NCI-H1417 treated with DMSO at 0.1 percent for 48 hours (cell line): ENCODE measurements at regions not wholly inside any gene's neighbourhood (a gene's known extent, or its start where the extent isn't known, plus 50 kb on each side); places are given as distances from the start of the nearest gene placed in this dataset.
"Not testable (repeated sequence)": the region's sequence is repeated elsewhere in the genome, so short reads cannot be mapped to it uniquely, and the experiment has no call there.

Experiments used
- DNase-seq: peaks from one replicate; lab custom pipeline; 2025; lab: John Stamatoyannopoulos, UW

DNA sequence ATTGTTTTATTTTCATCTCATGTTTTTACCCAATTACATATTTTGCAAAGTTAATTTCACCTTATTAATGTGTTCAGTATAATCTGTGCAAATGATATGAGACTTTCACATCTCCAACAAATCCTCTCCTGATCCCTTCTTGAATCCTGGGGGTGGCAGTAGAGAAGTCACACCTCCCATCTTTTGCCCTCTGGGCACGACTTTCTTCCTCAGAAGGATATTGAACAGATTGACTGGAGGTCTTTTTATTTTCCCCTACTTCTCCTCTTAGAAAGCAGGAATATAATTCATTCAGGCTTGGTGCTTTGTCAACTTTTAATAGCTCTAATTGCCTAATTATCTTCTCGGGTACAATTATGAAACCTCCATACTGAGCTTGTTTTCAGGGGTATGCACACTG lies 1037.1 kb upstream of the NUDT12 start:
- no peak for DNase-seq

- no peak for DNase-seq
Observed at GRCh38 chr5:104598285-104598684, 1035.7 kb upstream of the NUDT12 start.

DNA sequence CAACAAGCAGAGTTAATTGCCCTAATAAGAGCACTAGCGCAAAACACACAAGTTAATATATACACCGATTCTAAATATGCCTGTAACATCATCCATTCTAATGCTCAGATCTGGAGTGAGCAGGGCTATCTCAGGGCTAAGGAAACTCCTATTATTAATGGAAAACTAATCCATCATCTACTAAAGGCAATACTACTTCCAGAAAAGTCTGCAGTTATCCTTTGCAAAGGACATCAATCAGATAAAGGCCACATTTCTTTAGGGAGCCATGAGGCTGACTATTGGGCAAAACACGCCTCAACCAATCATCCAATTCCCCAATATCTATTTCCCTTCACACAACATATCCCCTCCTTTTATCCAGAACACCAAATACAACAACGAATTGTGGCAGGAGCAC lies 1032.3 kb upstream of the NUDT12 start:
- DNase-seq: no peak

- DNase-seq: no peak
Observed at GRCh38 chr5:104576677-104577076, 1014.1 kb upstream of the NUDT12 start.

DNA sequence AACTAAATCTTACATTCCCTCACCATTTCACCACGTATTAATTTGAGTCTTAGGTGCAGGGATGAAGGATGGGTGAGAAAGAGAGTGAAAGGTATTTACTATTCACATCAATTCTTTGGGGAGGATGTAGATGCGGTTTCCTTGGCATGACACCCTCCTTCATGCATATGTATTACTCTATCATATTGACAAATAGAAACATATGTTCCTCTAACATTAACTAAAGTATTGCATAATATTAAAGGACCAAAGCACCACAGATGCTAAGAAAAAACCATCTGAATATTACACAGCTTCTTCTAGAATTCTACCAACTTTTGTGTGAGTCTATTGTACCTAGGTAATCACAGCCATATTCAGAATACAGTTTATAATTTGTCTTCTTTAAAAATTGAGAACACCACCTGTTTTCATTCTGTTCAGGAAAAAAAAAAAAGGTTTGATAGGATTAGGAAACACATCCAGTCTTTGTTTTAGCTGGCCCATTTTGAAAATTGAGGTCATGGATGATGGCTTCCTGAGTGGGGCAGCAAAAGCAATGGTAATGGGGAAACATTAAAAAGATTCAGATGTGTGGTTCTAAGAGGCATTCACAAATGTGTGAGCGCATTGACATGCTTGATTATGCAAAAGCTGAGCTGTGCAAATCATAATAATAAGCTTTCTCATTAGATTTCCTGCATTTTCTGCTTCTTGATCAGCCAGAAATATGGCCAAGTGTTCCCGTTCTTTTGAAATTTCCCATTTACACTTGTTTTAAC lies 1011.5 kb upstream of the NUDT12 start:
- no peak for DNase-seq

GRCh38 chr5:104569621-104570020 lies 1007.0 kb upstream of the NUDT12 start:
- DNase-seq: no peak

GRCh38 chr5:104564530-104564929 lies 1001.9 kb upstream of the NUDT12 start:
- no peak for DNase-seq

- no peak for DNase-seq
Observed at GRCh38 chr5:104556957-104557356, 994.4 kb upstream of the NUDT12 start.

DNA sequence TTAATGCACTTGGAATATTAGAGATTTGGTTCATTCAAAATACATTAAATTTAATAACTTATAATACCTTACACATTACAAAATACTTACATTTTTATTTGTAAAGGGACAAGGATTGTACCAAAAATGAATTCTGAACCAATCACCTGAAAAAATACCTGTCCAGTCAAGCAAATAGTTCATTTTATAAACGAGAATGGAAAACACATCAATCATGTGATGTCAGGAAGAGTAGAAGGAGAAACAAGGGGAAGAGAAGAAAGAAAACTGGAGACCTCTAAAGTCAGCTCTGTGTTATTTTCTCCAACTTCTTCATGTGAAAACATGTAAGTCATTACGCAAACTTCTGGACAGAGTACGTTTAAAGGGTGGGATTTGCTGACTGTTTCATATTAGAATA lies 989.0 kb upstream of the NUDT12 start:
- DNase-seq: no peak

DNA sequence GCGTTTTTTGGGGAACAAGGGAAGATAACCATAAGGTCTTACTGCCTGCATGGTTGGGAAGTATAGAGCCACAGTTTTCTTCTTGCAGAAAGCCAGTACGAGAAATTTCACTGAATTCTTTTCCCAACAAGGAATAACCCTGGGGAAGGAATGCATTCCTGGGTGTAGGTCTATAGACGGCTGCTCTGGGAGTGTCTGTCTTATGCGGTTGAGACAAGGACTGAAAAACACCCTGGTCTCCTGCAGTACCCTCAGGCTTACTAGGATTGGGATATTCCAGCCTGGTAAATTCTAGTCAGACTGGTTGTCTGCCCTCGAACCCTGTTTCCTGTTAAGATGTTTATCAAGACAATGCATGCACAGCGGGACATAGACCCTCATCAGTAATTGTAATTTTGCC lies 984.3 kb upstream of the NUDT12 start:
- DNase-seq: not testable (repeated sequence)

DNA sequence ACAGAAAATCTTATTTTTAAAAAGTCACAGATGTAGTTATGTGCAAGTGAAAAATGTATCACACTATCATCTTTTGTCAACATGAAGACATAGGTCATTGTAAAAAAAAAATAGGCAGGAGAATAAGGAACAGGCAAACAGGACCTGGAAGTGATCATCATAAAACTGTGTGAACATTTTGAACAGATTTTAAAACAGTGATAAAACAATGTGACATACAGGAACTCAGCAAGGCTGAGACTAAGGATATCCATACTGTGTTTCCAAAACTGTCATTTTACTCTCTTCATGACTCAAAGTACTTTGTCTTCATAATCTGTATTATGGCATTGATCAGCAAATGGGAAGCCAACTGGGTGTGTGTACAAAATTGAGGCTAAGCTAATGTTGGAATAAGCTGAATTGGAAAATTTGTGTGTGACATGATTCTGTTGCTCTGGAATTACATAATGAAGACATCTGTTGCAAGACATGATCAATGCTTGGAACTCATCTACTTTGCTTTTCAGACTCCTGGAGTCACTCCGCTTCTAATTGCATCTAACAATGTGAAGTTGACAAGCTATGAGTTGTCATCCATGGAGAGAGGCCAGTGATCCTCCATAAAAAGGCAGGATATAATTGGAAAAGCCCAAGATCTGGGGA lies 978.7 kb upstream of the NUDT12 start:
- DNase-seq: no peak

- DNase-seq: no peak
Observed at GRCh38 chr5:104540448-104540847, 977.9 kb upstream of the NUDT12 start.

DNA sequence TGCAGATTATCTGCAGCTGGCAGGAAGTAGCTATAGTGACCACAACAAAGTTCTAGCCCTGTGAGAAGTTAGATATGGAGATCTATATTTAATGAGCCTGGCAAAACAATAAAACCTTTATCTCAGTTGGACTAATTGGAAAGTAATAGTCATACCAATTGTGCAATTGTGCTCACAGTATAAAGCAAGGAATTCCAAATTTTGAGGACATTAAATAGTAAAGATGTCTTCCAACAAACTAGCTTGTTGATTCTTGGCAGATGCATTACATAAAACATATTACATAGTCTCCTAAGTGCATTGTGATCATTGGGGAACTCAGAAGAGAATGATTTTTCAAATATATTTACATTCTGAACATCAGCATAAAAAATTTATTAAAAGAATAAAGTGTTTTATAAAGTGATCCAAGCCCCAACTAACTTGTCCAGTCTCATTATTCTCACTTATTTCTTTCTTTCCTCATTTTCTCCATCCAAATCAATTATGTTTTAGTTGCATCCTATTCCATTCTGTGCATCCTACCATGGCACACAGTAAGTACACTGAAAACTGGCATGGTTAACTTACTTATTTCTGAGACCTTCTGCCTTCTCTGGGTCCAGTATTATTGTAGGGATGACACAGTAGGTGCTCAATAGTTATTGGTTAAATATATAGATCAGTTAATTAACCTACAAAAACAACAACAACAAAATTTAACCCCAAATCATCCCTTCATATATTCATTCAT lies 977.2 kb upstream of the NUDT12 start:
- DNase-seq: no peak

- DNase-seq: no peak
Observed at GRCh38 chr5:104538734-104539133, 976.1 kb upstream of the NUDT12 start.

DNA sequence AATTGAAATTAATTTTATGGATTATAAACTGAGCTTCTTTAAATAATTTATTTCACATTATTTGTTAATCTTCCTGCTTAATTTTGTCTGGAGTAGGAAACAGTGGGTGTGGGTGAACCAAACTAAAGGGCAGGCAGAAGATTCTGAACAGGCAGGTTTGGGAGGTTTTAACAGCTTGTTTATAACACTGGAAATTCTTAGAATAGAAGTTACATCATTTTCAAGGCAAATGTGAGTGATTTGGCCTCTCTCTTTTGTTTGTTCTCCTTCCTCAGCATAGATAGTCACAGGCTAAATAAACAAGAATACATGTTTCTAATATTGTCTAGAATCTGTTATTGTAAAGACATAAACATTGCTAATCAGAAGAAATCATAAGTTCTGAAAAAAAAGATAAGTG lies 970.9 kb upstream of the NUDT12 start:
- DNase-seq: no peak

- no peak for DNase-seq
Observed at GRCh38 chr5:104526866-104527265, 964.3 kb upstream of the NUDT12 start.

- DNase-seq: no peak
Observed at GRCh38 chr5:104513640-104514072, 951.1 kb upstream of the NUDT12 start.

DNA sequence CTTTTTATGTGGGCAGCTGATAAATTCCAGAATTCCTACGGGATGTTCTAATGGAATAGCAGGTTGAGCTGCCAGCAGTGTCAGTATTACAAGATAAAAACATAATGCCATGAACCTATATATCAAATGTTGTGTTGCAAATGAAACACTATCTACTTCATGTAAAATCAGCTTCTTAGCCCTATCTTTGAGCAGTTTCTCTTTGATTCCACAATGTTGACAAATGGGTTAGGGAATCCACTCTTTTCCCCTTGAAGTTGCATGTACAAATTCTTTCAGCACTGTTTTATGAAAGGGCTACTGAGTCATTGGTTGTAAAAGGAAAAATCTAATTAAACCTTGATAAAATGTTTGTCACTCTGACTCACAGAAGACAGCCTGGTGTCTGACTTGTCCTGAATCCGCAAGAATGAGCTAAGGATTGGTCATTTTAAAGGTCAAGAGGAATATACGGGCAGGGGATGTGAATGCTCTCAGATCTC lies 950.6 kb upstream of the NUDT12 start:
- no peak for DNase-seq

- no peak for DNase-seq
Observed at GRCh38 chr5:104512063-104512825, 949.7 kb upstream of the NUDT12 start.

GRCh38 chr5:104498281-104498680 lies 935.7 kb upstream of the NUDT12 start:
- DNase-seq: no peak

GRCh38 chr5:104494083-104494482 lies 931.5 kb upstream of the NUDT12 start:
- DNase-seq: no peak

GRCh38 chr5:104472811-104473210 lies 910.2 kb upstream of the NUDT12 start:
- no peak for DNase-seq
